ENCODE measurements at regions not wholly inside any gene's neighbourhood (a gene's known extent, or its start where the extent isn't known, plus 50 kb on each side); places are given as distances from the start of the nearest gene placed in this dataset.

DNA sequence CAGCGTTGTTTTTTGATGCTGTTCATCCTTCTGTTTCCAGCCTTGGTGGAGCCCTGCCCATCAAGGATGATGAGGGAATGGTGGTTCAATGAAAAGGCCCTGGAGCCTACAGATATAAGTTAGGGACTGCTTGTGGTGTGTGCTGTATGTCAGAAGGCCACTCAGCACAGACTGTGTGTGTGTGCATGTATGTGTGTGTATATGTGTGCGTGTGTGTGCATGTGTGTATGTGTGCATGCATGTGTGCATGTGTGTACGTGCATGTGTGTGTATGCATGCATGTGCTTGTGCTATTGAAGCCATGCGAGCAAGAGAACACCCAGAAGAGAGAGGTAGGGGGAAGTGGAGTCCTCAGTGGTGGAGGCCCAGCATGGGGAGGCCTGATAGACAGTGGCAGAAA, 304.9 kb downstream of the CYP26B1 start:
- no peak overlapping the region for H3K4me3 ChIP-seq (ENCODE audit: low read depth, low read length)
- DNase-seq (ENCODE audit: low read depth, low spot score), result no peak
- in situ Hi-C loops (cut with HindIII; ENCODE audit: low sequenced_read_pairs), result no loop called here
- TF ChIP-seq, protein P1, sequence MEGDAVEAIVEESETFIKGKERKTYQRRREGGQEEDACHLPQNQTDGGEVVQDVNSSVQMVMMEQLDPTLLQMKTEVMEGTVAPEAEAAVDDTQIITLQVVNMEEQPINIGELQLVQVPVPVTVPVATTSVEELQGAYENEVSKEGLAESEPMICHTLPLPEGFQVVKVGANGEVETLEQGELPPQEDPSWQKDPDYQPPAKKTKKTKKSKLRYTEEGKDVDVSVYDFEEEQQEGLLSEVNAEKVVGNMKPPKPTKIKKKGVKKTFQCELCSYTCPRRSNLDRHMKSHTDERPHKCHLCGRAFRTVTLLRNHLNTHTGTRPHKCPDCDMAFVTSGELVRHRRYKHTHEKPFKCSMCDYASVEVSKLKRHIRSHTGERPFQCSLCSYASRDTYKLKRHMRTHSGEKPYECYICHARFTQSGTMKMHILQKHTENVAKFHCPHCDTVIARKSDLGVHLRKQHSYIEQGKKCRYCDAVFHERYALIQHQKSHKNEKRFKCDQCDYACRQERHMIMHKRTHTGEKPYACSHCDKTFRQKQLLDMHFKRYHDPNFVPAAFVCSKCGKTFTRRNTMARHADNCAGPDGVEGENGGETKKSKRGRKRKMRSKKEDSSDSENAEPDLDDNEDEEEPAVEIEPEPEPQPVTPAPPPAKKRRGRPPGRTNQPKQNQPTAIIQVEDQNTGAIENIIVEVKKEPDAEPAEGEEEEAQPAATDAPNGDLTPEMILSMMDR (IDR thresholded peaks at IDR 0.05; ENCODE audit: low read depth, low read length), result no peak

DNA sequence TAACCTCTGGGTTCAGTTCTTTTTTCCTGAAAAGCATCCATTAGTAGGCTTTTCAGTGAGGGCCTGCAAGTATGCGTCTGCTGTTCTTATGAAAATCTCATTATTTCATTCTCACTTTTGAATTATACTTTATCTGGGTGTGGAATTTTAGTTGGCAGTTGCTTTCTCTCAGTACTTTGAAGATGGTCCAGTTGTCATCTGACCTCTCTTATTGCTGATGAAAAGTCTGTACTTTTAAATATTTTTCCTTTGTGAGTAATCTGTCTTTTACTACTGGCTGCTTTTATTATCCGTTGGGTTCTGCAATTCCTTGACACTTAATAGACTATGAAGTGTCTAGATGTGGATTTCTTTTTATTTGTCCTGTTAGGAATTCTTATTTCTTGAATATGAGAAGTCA, 307.8 kb downstream of the CYP26B1 start:
- TF ChIP-seq, protein P1 (IDR thresholded peaks at IDR 0.05; ENCODE audit: low read depth, low read length), result no peak
- no peak for DNase-seq (ENCODE audit: low read depth, low spot score)
- H3K4me3 ChIP-seq (ENCODE audit: low read depth, low read length), result no peak overlapping the region
- in situ Hi-C loops (cut with HindIII; ENCODE audit: low sequenced_read_pairs), result no loop called here

DNA sequence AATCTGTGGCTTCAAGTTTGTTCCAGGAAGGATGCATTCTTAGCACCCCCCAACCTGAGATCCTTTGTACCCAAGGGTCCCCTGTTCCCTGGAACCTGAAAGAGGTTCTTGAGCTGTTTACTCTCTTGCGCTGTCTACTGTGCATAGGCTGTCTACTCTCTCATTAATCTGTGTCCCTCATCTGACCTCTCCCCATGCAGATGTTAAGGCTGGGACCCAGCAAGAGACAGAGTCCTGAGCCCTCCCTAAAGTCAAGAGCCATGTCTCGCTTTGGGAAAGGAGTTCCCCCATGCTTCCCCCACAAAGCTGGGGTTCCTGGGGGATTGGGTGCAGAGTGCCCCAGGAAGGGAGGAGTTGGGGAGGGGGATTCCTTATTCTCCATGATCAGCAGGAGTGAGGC, 312.9 kb downstream of the CYP26B1 start:
- in situ Hi-C loops (cut with HindIII; ENCODE audit: low sequenced_read_pairs), result no loop called here
- TF ChIP-seq, protein P1 (IDR thresholded peaks at IDR 0.05; ENCODE audit: low read depth, low read length), result no peak
- no peak overlapping the region for H3K4me3 ChIP-seq (ENCODE audit: low read depth, low read length)
- no peak for DNase-seq (ENCODE audit: low read depth, low spot score)

DNA sequence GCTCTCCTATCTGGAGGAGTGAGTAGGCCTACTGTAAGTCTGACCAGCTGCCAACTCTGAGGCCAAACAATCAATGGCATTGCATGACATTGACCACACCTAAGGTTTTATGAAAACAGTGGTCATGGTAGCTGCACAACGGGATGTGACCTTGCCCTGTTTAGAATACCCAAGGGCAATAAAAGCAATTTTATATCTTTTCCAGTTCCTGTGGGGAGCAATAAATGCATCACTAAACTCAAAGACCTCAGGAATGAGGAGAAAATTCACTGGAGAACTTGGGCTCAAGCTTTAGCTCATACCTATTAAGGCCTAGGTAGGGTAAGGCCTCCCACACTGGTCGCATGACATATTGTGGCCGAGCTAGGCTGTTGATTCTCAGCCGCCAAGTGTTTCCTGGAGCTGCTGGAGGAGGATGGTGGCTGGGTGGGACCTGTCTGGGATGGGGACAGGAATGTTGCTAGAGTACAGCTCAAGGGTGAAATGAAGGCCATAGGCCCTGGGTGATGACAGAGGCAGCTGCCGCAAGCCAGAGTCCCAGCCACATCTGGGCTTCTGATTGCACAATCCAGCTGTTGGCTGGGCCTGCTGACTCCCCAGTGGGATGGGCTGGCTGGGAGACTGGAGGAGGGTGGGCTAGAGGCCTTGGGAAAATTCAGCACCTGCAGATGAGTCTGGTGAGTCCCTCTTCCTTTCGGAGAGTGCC, 313.7 kb downstream of the CYP26B1 start:
- no peak overlapping the region for H3K4me3 ChIP-seq (ENCODE audit: low read depth, low read length)
- TF ChIP-seq, protein P1 (IDR thresholded peaks at IDR 0.05; ENCODE audit: low read depth, low read length), result no peak
- in situ Hi-C loops (cut with HindIII; ENCODE audit: low sequenced_read_pairs), result no loop called here
- no peak for DNase-seq (ENCODE audit: low read depth, low spot score)

DNA sequence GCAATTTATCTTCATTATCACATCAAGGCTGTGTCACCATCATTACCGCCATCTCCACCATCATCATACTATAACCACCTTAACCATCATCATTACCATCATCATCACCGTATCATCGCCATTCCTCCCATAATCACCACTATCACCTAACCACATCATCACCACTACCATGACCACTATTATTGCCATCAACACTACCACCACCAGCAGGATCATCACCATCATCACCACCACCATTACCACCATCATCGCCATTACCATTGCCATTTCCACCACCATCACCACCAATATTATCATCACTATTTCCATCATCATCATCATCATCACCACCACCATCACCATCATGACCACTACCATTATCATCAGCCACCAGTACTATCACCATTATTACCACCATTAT, 314.4 kb downstream of the CYP26B1 start:
- TF ChIP-seq, protein P1 (IDR thresholded peaks at IDR 0.05; ENCODE audit: low read depth, low read length), result no peak
- DNase-seq (ENCODE audit: low read depth, low spot score), result no peak
- in situ Hi-C loops (cut with HindIII; ENCODE audit: low sequenced_read_pairs), result no loop called here

DNA sequence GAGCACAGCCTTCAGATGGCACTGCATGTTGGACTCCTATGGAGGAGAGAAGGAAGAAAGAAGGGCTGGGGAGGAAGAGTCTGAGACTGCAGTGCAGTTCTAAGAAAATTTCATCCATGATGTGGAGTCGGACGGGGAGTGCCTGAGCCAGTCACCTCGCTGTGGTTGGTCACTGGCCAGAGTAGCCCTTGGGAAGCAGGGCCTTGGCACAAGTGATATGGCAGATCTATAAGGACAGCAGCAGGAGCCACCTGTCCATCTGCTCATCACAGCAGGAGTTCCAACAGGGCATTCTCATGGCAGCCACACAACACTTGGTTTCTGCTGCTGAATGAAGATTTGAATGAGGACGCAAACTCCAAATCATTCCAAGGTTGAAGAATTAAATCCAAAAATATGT, 314.8 kb downstream of the CYP26B1 start:
- in situ Hi-C loops (cut with HindIII; ENCODE audit: low sequenced_read_pairs), result no loop called here
- TF ChIP-seq, protein P1 (IDR thresholded peaks at IDR 0.05; ENCODE audit: low read depth, low read length), result no peak
- no peak overlapping the region for H3K4me3 ChIP-seq (ENCODE audit: low read depth, low read length)
- no peak for DNase-seq (ENCODE audit: low read depth, low spot score)

More for the DNA sequence above, 314.4 kb downstream of the CYP26B1 start:
- H3K4me3 ChIP-seq (ENCODE audit: low read depth, low read length), result no peak overlapping the region
